Astrocyte (in vitro differentiated cells and primary cell): ENCODE measurements at regions not wholly inside any gene's neighbourhood (a gene's known extent, or its start where the extent isn't known, plus 50 kb on each side); places are given as distances from the start of the nearest gene placed in this dataset.

Experiments used
- DNase-seq: peaks from one replicate; pipeline ENCODE4 v3.0.0-alpha.2; 2010; ENCODE audit warnings: low read depth
- FAIRE-seq: peaks from 2 replicates; lab custom pipeline; 2011; peaks lifted over from hg19 to GRCh38; lab: Jason Lieb, UNC
- H2AFZ ChIP-seq: 2 replicates; pipeline ENCODE4 v1.6.0; 2012; ENCODE audit warnings: low read depth, low read length, inconsistent platforms
- H3K27ac ChIP-seq: 2 replicates; pipeline ENCODE4 v1.5.1; 2011; ENCODE audit warnings: low read depth, low read length, inconsistent platforms
- H3K27me3 ChIP-seq: 2 replicates; pipeline ENCODE4 v1.6.0; 2011; ENCODE audit warnings: low read length, inconsistent platforms; ENCODE audit not compliant: insufficient read depth
- H3K36me3 ChIP-seq: 2 replicates; pipeline ENCODE4 v1.5.1; 2011; ENCODE audit warnings: low read length, inconsistent platforms; ENCODE audit not compliant: insufficient read depth
- H3K4me1 ChIP-seq: 2 replicates; pipeline ENCODE4 v1.5.1; 2011; ENCODE audit warnings: low read length, inconsistent platforms; ENCODE audit not compliant: insufficient read depth
- H3K4me2 ChIP-seq: 2 replicates; pipeline ENCODE4 v1.6.0; 2012; ENCODE audit warnings: low read length, inconsistent platforms
- H3K4me3 ChIP-seq: 2 replicates; pipeline ENCODE4 v1.5.1; 2011; ENCODE audit warnings: low read depth, mild to moderate bottlenecking, low read length, inconsistent platforms; ENCODE audit not compliant: insufficient read depth
- H3K79me2 ChIP-seq: 2 replicates; pipeline ENCODE4 v1.6.0; 2012; ENCODE audit warnings: mild to moderate bottlenecking, low read length, inconsistent platforms; ENCODE audit not compliant: insufficient read depth
- H3K9ac ChIP-seq: 2 replicates; pipeline ENCODE4 v1.6.0; 2012; ENCODE audit warnings: mild to moderate bottlenecking, low read length, inconsistent platforms
- H3K9me3 ChIP-seq: 2 replicates; pipeline ENCODE4 v1.5.1; 2012; ENCODE audit warnings: low read depth, mild to moderate bottlenecking, low read length, inconsistent platforms; ENCODE audit not compliant: insufficient read depth
- H4K20me1 ChIP-seq: 2 replicates; pipeline ENCODE4 v1.6.0; 2012; ENCODE audit warnings: low read length, inconsistent platforms; ENCODE audit not compliant: insufficient read depth
- H3K27ac Mint-ChIP-seq: one replicate; pipeline ENCODE4 v1.8.0; 2021; ENCODE audit warnings: mild to moderate bottlenecking, mixed read lengths; ENCODE audit not compliant: unreplicated experiment
- H3K27me3 Mint-ChIP-seq: one replicate; pipeline ENCODE4 v1.8.0; 2021; ENCODE audit warnings: low read depth, mixed read lengths; ENCODE audit not compliant: unreplicated experiment
- H3K36me3 Mint-ChIP-seq: one replicate; pipeline ENCODE4 v1.8.0; 2021; ENCODE audit warnings: low read depth, mixed read lengths; ENCODE audit not compliant: unreplicated experiment
- H3K4me1 Mint-ChIP-seq: one replicate; pipeline ENCODE4 v1.8.0; 2021; ENCODE audit warnings: low read depth, mixed read lengths; ENCODE audit not compliant: unreplicated experiment
- H3K4me3 Mint-ChIP-seq: one replicate; pipeline ENCODE4 v1.8.0; 2021; ENCODE audit warnings: mild to moderate bottlenecking, moderate library complexity, mixed read lengths; ENCODE audit not compliant: unreplicated experiment
- H3K9me3 Mint-ChIP-seq: one replicate; pipeline ENCODE4 v1.8.0; 2021; ENCODE audit warnings: mild to moderate bottlenecking, mixed read lengths; ENCODE audit not compliant: unreplicated experiment
- EZH2 ChIP-seq: IDR thresholded peaks from 2 replicates; pipeline ENCODE4 v1.6.1; 2012; ENCODE audit warnings: mild to moderate bottlenecking, low read length, inconsistent platforms; ENCODE audit not compliant: insufficient read depth
- TF ChIP-seq, protein P1 (sequence below): IDR thresholded peaks from 2 replicates; pipeline ENCODE4 v1.5.1; 2011; ENCODE audit warnings: low read depth, mild to moderate bottlenecking, inconsistent platforms, low read length, moderate library complexity; ENCODE audit not compliant: insufficient read depth

DNA sequence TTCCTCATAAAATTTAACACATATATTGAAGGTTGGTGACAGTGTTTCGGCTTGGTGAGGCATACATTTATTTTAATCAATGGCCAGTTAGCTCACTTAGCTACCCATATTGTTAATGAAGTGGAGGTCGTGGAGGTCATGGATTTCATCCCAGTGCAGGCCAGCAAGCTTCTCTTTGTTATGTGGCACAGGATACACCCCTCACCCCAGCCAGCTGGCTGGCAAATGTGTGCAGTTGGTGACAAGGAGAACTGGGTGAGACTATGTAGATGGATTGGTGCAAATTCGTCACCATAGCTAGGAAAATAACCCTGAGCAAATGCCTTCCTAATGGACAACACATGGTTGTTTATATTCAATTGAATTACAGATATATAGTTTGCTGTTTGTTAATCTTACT lies 50.5 kb upstream of the FOXP2 start:
- Histone ChIP-seq H3K4me3 (no peak overlapping the region), H3K27me3 (no peaks in the 10 kb centered on the region), H3K79me2 (no peaks in the 10 kb centered on the region), H3K4me2 (no peak overlapping the region), H2AFZ (no peak overlapping the region), H3K4me1 (no peaks in the 10 kb centered on the region), H4K20me1 (no peaks in the 10 kb centered on the region), H3K27ac (no peak overlapping the region), H3K36me3 (no peaks in the 10 kb centered on the region), H3K9ac (no peak overlapping the region), H3K9me3 (no peaks in the 10 kb centered on the region)
- TF ChIP-seq EZH2: no peak
- TF ChIP-seq, protein P1, sequence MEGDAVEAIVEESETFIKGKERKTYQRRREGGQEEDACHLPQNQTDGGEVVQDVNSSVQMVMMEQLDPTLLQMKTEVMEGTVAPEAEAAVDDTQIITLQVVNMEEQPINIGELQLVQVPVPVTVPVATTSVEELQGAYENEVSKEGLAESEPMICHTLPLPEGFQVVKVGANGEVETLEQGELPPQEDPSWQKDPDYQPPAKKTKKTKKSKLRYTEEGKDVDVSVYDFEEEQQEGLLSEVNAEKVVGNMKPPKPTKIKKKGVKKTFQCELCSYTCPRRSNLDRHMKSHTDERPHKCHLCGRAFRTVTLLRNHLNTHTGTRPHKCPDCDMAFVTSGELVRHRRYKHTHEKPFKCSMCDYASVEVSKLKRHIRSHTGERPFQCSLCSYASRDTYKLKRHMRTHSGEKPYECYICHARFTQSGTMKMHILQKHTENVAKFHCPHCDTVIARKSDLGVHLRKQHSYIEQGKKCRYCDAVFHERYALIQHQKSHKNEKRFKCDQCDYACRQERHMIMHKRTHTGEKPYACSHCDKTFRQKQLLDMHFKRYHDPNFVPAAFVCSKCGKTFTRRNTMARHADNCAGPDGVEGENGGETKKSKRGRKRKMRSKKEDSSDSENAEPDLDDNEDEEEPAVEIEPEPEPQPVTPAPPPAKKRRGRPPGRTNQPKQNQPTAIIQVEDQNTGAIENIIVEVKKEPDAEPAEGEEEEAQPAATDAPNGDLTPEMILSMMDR: no peak
- no peaks in the 10 kb centered on the region for H3K9me3 Mint-ChIP-seq
- H3K4me1 Mint-ChIP-seq: no peaks in the 10 kb centered on the region
- H3K27me3 Mint-ChIP-seq: no peaks in the 10 kb centered on the region
- H3K36me3 Mint-ChIP-seq: no peaks in the 10 kb centered on the region
- H3K27ac Mint-ChIP-seq: no peak overlapping the region
- DNase-seq (no peak), FAIRE-seq (no peak)
- no peak overlapping the region for H3K4me3 Mint-ChIP-seq

DNA sequence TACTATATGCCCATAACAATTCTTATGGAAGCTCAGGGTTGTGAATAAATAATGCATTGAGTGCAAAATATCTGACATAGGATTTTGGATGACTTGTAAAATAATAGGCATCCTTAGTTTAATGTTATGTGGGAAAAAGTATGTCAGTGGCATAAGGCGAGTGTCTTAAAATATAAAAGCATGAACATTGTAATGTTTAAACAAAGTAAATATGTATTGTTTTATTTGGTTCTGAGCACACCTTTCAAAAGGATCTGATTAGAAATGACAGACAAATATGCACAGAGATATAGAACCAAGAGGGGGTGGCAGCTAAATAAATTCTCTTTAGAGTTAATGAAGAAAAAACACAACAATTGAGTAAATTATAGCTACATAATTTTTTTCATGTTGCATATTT lies 51.3 kb upstream of the FOXP2 start:
- no peaks in the 10 kb centered on the region for H3K27me3 ChIP-seq
- Mint-ChIP-seq H3K36me3 (no peaks in the 10 kb centered on the region), H3K9me3 (peaks cover 2% of the 10 kb centered on the region), H3K4me1 (no peaks in the 10 kb centered on the region), H3K27me3 (peaks cover under 1% of the 10 kb centered on the region), H3K4me3 (no peak overlapping the region), H3K27ac (no peak overlapping the region)
- no peaks in the 10 kb centered on the region for H3K36me3 ChIP-seq
- H4K20me1 ChIP-seq: no peaks in the 10 kb centered on the region
- H3K9me3 ChIP-seq: no peaks in the 10 kb centered on the region
- TF ChIP-seq, protein P1: no peak
- no peak for TF ChIP-seq EZH2
- no peaks in the 10 kb centered on the region for H3K79me2 ChIP-seq
- no peak for DNase-seq
- H3K4me3 ChIP-seq: no peak overlapping the region
- no peak overlapping the region for H3K9ac ChIP-seq
- H3K4me1 ChIP-seq: no peaks in the 10 kb centered on the region
- no peak overlapping the region for H2AFZ ChIP-seq
- H3K4me2 ChIP-seq: no peak overlapping the region
- no peak overlapping the region for H3K27ac ChIP-seq
- FAIRE-seq: no peak

DNA sequence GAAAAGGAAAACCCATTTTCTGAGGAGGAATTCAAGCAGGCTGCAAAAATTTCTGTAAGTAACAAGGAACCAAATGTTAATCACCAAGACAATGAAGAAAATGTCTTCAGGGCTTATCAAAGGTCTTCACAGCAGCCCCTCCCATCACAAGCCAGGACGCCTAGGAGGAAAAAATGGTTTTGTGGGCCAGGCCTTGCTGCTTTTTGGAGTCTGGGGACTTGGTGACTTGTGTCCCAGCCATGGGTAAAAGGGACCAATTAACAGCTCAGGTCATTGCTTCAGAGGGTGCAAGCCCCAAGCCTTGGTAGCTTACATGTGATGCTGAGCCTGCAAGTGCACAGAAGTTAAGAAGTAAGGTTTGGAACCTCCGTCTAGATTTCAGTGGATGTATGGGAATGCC lies 55.7 kb upstream of the FOXP2 start:
- Mint-ChIP-seq H3K27me3 (peaks cover 2% of the 10 kb centered on the region), H3K27ac (no peak overlapping the region), H3K4me3 (no peak overlapping the region), H3K36me3 (no peaks in the 10 kb centered on the region), H3K9me3 (peaks cover 3% of the 10 kb centered on the region), H3K4me1 (peaks cover 3% of the 10 kb centered on the region)
- Histone ChIP-seq H3K4me2 (no peak overlapping the region), H3K9ac (no peak overlapping the region), H3K36me3 (no peaks in the 10 kb centered on the region), H3K9me3 (no peaks in the 10 kb centered on the region), H3K27ac (no peak overlapping the region), H3K4me3 (no peak overlapping the region), H2AFZ (no peak overlapping the region), H3K27me3 (no peaks in the 10 kb centered on the region), H3K79me2 (no peaks in the 10 kb centered on the region), H4K20me1 (no peaks in the 10 kb centered on the region), H3K4me1 (peaks cover 3% of the 10 kb centered on the region)
- no peak for TF ChIP-seq EZH2
- TF ChIP-seq, protein P1: no peak
- DNase-seq: no peak
- FAIRE-seq: no peak
